ENCODE measurements at regions not wholly inside any gene's neighbourhood (a gene's known extent, or its start where the extent isn't known, plus 50 kb on each side); places are given as distances from the start of the nearest gene placed in this dataset.

GRCh38 chr6:4593951-4594350 is 182.3 kb upstream of the CDYL start:
- no peak for TF ChIP-seq EZH2 (IDR thresholded peaks at IDR 0.05; ENCODE audit: insufficient read depth, poor library complexity, severe bottlenecking)
- no peak for TF ChIP-seq EZH2phosphoT487 (IDR thresholded peaks at IDR 0.05; ENCODE audit: insufficient read depth, low read depth)

Data from GM23248 (cell line).